ENCODE measurements at regions not wholly inside any gene's neighbourhood (a gene's known extent, or its start where the extent isn't known, plus 50 kb on each side); places are given as distances from the start of the nearest gene placed in this dataset.

GRCh38 chrX:1941321-1941720 is 326.5 kb downstream of the ASMT start:
- TF ChIP-seq CTCF (IDR thresholded peaks at IDR 0.05; ENCODE audit: unreplicated experiment) = no peak
- intact Hi-C loops (cut with micrococcal nuclease) = no loop called here
- no peak overlapping the region for H3K4me3 Mint-ChIP-seq (ENCODE audit: unreplicated experiment)
- H3K27ac Mint-ChIP-seq (ENCODE audit: low read depth, unreplicated experiment) = no peak overlapping the region
- ChIA-PET POLR2A (no interaction called here), CTCF (no interaction called here)
- no peaks in the 10 kb centered on the region for H3K27me3 Mint-ChIP-seq (ENCODE audit: insufficient read depth, unreplicated experiment)
- no TSS peak for BruUV-seq (replicated peaks)
- H3K36me3 Mint-ChIP-seq (ENCODE audit: insufficient read depth, unreplicated experiment) = no peaks in the 10 kb centered on the region
- no peak for DNase-seq (ENCODE audit: unreplicated experiment)
- H3K9me3 Mint-ChIP-seq (ENCODE audit: unreplicated experiment) = peaks cover 11% of the 10 kb centered on the region
- no peaks in the 10 kb centered on the region for H3K4me1 Mint-ChIP-seq (ENCODE audit: insufficient read depth, unreplicated experiment)

GRCh38 chrX:1945879-1946278 is 331.0 kb downstream of the ASMT start:
- intact Hi-C loops (cut with micrococcal nuclease) = no loop called here
- Mint-ChIP-seq H3K36me3 (ENCODE audit: insufficient read depth, unreplicated experiment) (no peaks in the 10 kb centered on the region), H3K27me3 (ENCODE audit: insufficient read depth, unreplicated experiment) (no peaks in the 10 kb centered on the region), H3K9me3 (ENCODE audit: unreplicated experiment) (no peaks in the 10 kb centered on the region), H3K27ac (ENCODE audit: low read depth, unreplicated experiment) (no peak overlapping the region), H3K4me1 (ENCODE audit: insufficient read depth, unreplicated experiment) (no peaks in the 10 kb centered on the region), H3K4me3 (ENCODE audit: unreplicated experiment) (no peak overlapping the region)
- BruUV-seq (replicated peaks) = no TSS peak
- no peak for DNase-seq (ENCODE audit: unreplicated experiment)
- TF ChIP-seq CTCF (IDR thresholded peaks at IDR 0.05; ENCODE audit: unreplicated experiment) = no peak
- ChIA-PET CTCF (no interaction called here), POLR2A (no interaction called here)

GRCh38 chrX:1946974-1947373 is 332.1 kb downstream of the ASMT start:
- no TSS peak for BruUV-seq (replicated peaks)
- CTCF ChIA-PET = no interaction called here
- intact Hi-C loops (cut with micrococcal nuclease) = no loop called here
- TF ChIP-seq CTCF (IDR thresholded peaks at IDR 0.05; ENCODE audit: unreplicated experiment) = no peak
- Mint-ChIP-seq H3K27ac (ENCODE audit: low read depth, unreplicated experiment) (no peak overlapping the region), H3K4me1 (ENCODE audit: insufficient read depth, unreplicated experiment) (no peaks in the 10 kb centered on the region), H3K36me3 (ENCODE audit: insufficient read depth, unreplicated experiment) (no peaks in the 10 kb centered on the region), H3K9me3 (ENCODE audit: unreplicated experiment) (no peaks in the 10 kb centered on the region), H3K4me3 (ENCODE audit: unreplicated experiment) (no peak overlapping the region), H3K27me3 (ENCODE audit: insufficient read depth, unreplicated experiment) (no peaks in the 10 kb centered on the region)
- POLR2A ChIA-PET = no interaction called here
- DNase-seq (ENCODE audit: unreplicated experiment) = no peak

Measured in MCF 10A (cell line).